Ovary (tissue), 7 donors: ENCODE measurements at regions not wholly inside any gene's neighbourhood (a gene's known extent, or its start where the extent isn't known, plus 50 kb on each side); places are given as distances from the start of the nearest gene placed in this dataset.
"Not testable (repeated sequence)": the region's sequence is repeated elsewhere in the genome, so short reads cannot be mapped to it uniquely, and the experiment has no call there.

Experiments
- DNase-seq, 5 donors: peaks; one replicate each; pipeline ENCODE4 v3.0.0-alpha.2; 2019 to 2020
- H3K27ac ChIP-seq, 2 donors: fragments of 200-600 bp; one replicate each; pipeline versions ENCODE4 v1.5.1 to v1.8.0; 2019 to 2022
- H3K27me3 ChIP-seq: fragments of 200-600 bp; one replicate; pipeline ENCODE4 v1.8.0; 2022
- H3K36me3 ChIP-seq: fragments of 200-600 bp; sonication (generic); one replicate; pipeline ENCODE4 v1.5.1; 2019
- H3K4me1 ChIP-seq: one replicate; pipeline ENCODE4 v1.8.1; 2013; ENCODE audit warnings: mild to moderate bottlenecking, moderate library complexity; ENCODE audit not compliant: insufficient read depth
- H3K4me3 ChIP-seq: fragments of 200-600 bp; sonication (generic); one replicate; pipeline ENCODE4 v1.5.1; 2017
- H3K9me3 ChIP-seq, 2 donors: fragments of 200-600 bp in 1 of 2; sonication (generic) in 1 of 2; one replicate each; pipeline versions ENCODE4 v1.5.1 to v1.8.1; 2013 to 2019; ENCODE audit warnings: mild to moderate bottlenecking in 1 of 2, moderate library complexity in 1 of 2
- CTCF ChIP-seq, 3 donors: fragments of 450-650 bp in 2 of 3; fragments of 200-600 bp in 1 of 3; IDR thresholded peaks; one replicate each; pipeline versions ENCODE4 v1.5.1 to v1.8.0; 2016 to 2022; ENCODE audit warnings: antibody characterized with exemption in 3 of 3, mild to moderate bottlenecking in 1 of 3
- EP300 ChIP-seq: sonication (generic); formaldehyde crosslinking; IDR thresholded peaks from one replicate; pipeline ENCODE4 v1.6.1; 2017; ENCODE audit warnings: antibody characterized with exemption
- POLR2A ChIP-seq: fragments of 450-650 bp; IDR thresholded peaks from one replicate; pipeline ENCODE4 v1.6.1; 2017; ENCODE audit warnings: antibody characterized with exemption, mild to moderate bottlenecking, moderate library complexity
- WGBS, 3 donors: extraction: QIAGEN DNeasy Blood & Tissue Kit in 1 of 3; methylation state at CpG; one replicate each; pipeline versions ENCODE4 v1.1.5 to v1.1.7; 2013 to 2017; 5-methylcytosine and 5-hydroxymethylcytosine counted together
- intact Hi-C, 4 donors: fragments of 100-400 bp; cut with DNase I; formaldehyde crosslinking; loops; one replicate each; pipeline versions ENCODE4 v1.11.0 to v1.15.1; 2022 to 2023
- donor health status: DM: no; HTN: no; CAD: no; lungs with moderate emphysema.
- donor health status: DM: no; HTN: no; CAD: no.
- donor health status: Bipolar disorder and iron deficiency.
- donor health status: DM: no; HTN: no; CAD: no.
- donor health status: DM: yes; HTN: yes; CAD: no.

DNA sequence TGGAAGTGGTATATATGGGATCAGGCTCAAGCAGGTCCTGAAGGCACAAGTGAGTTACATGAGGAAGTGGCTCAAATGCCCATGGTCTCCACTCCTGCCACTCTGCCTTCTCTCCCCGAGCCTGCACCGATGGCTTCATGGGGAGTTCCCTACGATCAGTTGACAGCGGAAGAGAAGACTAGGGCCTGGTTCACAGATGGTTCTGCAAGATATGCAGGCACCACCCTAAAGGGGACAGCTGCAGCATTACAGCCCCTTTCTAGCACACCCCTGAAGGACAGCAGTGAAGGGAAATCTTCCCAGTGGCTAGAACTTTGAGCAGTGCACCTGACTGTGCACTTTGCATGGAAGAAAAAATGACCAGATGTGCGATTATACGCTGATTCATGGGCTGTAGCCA is 95.3 kb downstream of the HOXA1 start:
- intact Hi-C loops, result no loop called here
- Histone ChIP-seq H3K4me1 (no peaks in the 10 kb centered on the region), H3K9me3 (no peaks in the 10 kb centered on the region), H3K27ac (no peak overlapping the region), H3K4me3 (no peak overlapping the region), H3K27me3 (no peaks in the 10 kb centered on the region), H3K36me3 (no peaks in the 10 kb centered on the region)
- TF ChIP-seq EP300 (no peak), CTCF (IDR thresholded peaks at IDR 0.05) (no peak), POLR2A (no peak)
- DNase-seq, result no peak
- WGBS, 3 donors, result 84 to 91% (median 90%) methylated on average over 6 of the region's 6 CpGs

- H3K27me3 ChIP-seq, H3K9me3 ChIP-seq, H3K4me3 ChIP-seq, H3K27ac ChIP-seq, H3K4me1 ChIP-seq, intact Hi-C loops, H3K36me3 ChIP-seq, DNase-seq: not testable (repeated sequence)
- WGBS, 3 donors, result 78 to 86% (median 80%) methylated on average over 3 of the region's 3 CpGs
Measured at GRCh38 chr7:26998284-26998683, 97.5 kb downstream of the HOXA1 start.

DNA sequence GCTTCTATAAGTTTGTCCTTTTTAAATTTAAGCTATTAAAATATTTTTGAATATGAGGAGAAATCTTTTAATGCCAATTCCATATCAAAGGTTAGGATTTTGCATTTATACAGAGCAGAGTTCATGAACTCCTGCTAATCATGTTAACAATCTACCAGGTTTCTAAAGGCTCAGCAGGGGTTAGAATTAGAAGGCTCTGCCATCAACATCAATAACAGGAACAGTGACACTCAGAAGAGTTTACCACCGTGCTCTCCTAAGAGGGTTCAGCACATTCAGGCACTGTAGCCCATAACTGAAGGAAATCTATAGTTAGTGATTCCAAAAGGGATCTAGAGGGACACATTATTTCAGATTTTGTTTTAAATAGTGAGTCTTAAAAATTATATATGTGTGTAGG is 100.1 kb downstream of the HOXA1 start:
- Histone ChIP-seq H3K27me3 (no peaks in the 10 kb centered on the region), H3K4me1 (no peaks in the 10 kb centered on the region), H3K9me3 (no peaks in the 10 kb centered on the region), H3K27ac (no peak overlapping the region), H3K4me3 (no peak overlapping the region), H3K36me3 (no peaks in the 10 kb centered on the region)
- DNase-seq, result no peak
- no peak for TF ChIP-seq CTCF (IDR thresholded peaks at IDR 0.05)
- TF ChIP-seq EP300, result no peak
- no peak for TF ChIP-seq POLR2A
- intact Hi-C loops, result no loop called here
- 45 to 62% (median 53%) methylated on average over 1 of the region's 1 CpG for WGBS, 3 donors

DNA sequence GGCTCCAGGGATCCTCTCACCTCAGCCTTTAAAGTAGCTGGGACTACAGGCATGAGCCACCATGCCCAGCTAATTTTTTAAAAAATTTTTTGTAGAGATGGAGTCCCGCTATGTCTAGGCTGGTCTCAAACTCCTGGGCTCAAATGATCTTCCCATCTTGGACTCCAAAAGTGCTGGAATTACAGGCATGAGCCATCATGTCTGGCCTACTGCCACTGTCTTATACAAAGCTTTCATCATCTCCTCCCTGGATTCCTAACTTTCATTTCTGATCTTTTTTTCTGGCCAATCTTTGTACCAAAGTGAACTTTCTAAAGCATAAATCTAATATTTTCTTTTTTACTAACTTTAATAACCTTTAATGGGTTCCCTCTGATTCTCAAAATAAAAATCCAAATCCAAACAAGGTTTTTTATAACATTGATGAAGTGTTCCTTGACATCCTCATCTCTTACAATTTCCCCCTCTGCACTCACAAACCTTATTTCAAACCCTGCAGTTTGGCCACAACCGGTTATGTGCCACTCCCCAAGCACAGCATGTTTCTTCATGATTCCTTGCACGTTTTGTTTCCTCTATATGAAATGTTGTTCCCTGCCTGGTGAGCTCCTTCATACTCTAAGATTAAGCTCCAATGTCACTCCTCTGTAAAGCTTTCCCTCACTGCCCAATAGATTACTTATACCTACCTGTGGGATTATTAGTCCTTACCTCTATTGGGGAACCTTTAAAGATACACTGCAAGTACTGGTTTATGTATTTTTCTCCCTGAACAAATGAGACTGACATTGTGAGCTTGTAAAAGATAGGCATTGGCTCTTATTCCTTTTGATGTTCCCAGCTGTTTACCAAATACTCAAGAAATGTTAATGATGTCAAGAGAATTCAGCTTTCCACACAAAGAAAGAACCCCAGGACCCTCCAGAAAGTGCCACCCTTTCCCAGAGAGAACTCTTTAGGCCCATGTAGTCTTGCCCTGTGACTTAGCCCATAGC is 101.7 kb downstream of the HOXA1 start:
- H3K27ac ChIP-seq, result no peak overlapping the region
- no peak for TF ChIP-seq POLR2A
- no peak for TF ChIP-seq EP300
- no peak for TF ChIP-seq CTCF (IDR thresholded peaks at IDR 0.05)
- no peaks in the 10 kb centered on the region for H3K36me3 ChIP-seq
- intact Hi-C loops, result no loop called here
- H3K27me3 ChIP-seq, result no peaks in the 10 kb centered on the region
- no peak overlapping the region for H3K4me3 ChIP-seq
- DNase-seq, result no peak
- H3K4me1 ChIP-seq, result no peaks in the 10 kb centered on the region
- no peaks in the 10 kb centered on the region for H3K9me3 ChIP-seq
- WGBS, 3 donors, result 53 to 65% (median 64%) methylated on average over 3 of the region's 3 CpGs

DNA sequence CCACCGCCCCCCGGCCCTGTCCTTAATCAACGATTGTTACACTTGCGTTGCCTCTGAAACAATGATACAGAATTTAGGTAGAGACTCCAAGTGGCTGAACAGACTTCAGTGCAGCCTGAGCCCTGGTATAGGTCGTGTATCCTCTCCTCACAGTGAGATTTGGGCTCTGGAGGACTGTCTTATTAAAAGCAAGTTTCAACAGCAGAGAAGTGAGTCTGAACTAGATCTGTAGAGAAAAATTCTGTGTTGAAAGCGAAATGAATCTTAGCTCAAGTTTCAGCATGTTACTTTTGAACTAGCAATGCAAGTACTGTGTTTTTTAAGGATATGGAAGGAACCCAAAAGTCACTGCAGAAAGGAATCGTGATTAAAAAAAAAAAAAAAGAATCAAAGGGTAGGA is 103.1 kb downstream of the HOXA1 start:
- H3K4me1 ChIP-seq, result no peaks in the 10 kb centered on the region

More for the DNA sequence above, 103.1 kb downstream of the HOXA1 start:
- DNase-seq, result no peak
- H3K27me3 ChIP-seq, result no peaks in the 10 kb centered on the region
- no peaks in the 10 kb centered on the region for H3K36me3 ChIP-seq
- no peak overlapping the region for H3K27ac ChIP-seq
- WGBS, 3 donors, result 76 to 83% (median 78%) methylated on average over 7 of the region's 7 CpGs
- intact Hi-C loops, result no loop called here
- no peaks in the 10 kb centered on the region for H3K9me3 ChIP-seq
- no peak overlapping the region for H3K4me3 ChIP-seq
- TF ChIP-seq CTCF (IDR thresholded peaks at IDR 0.05), result no peak
